CD4-positive, alpha-beta T cell treated with Interleukin-4 for 4 hours (primary cell): ENCODE measurements at regions not wholly inside any gene's neighbourhood (a gene's known extent, or its start where the extent isn't known, plus 50 kb on each side); places are given as distances from the start of the nearest gene placed in this dataset.
"Not testable (repeated sequence)": the region's sequence is repeated elsewhere in the genome, so short reads cannot be mapped to it uniquely, and the experiment has no call there.

ENCODE experiments used
- DNase-seq: peaks from one replicate; pipeline ENCODE4 v3.0.0-alpha.2; 2020

DNA sequence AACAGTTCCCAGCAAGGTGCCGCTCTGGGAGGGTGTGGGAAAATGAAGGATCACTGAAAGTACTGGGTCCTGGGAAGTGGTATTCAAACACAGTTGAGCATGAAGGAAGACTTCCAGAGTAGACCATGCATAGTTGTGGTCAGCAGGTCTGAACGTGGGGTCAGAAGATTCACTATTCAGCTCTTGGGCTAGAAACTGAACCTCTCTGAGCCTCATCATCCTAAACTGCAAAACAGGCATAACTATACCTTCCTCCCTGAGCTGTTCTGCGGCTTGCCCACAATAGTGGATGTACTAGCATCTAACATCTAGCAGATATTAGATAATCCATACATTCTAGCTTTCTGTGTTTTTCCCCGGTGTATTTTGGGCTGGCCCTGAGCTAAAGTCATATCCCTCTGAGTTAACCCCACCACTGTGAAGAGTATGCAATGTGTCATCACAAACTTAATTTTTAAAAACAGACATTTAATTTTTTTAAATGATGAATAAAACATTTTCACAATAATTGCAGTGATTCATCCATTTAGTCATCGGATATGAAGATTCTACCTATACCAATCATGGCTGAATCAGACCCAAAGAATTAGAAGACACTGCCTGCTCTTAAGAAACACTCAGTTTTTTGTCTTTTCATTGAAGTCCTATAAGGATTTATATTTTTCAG is 179.1 kb downstream of the BLID start:
- no peak for DNase-seq

DNA sequence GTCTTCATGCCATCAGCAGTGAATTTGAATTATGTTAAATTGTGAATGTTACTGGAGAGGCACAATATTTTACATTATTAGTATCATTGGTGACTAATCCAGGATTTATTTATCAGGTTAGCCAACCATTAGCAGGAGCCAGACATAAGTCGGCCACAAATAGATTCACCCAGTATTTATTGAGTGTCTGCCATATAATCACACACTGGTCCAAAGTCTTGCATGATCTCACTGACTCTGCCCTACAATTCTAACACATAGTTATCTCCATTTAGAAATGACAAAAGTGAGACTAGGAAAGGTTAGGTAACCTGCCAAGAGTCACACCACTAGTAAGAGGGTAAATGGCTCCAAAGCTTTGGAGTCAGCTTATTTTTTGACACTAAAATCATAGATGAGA is 179.6 kb downstream of the BLID start:
- DNase-seq: no peak

- DNase-seq: no peak
Measured at GRCh38 chr11:121933694-121934093, 182.3 kb downstream of the BLID start.

- no peak for DNase-seq
Measured at GRCh38 chr11:121933294-121933693, 182.7 kb downstream of the BLID start.

DNA sequence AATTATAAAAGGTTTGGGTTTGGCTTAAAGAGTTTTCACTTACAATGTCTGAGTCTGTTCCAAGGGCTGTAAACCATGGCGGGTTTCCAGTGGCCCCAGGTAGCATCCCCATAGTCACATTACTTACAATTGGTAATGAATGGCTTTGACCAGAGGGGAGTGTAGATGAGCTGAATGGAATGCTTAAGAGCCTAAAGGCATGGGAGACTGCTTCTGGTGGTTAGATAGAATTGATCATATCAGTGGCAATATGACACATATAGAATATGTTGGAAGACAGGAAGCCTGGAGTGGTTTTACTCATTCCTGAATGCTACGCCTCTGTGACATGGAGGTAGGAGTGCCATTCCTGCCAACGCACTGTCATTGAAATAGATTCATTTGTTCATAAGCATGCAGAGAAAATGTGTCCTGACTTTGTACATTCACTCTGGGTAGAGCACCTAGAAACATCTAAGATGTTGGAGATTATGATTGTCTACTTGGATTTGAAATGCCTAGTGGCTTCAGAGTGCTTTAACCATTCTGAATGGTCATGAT is 183.3 kb downstream of the BLID start:
- DNase-seq: no peak

DNA sequence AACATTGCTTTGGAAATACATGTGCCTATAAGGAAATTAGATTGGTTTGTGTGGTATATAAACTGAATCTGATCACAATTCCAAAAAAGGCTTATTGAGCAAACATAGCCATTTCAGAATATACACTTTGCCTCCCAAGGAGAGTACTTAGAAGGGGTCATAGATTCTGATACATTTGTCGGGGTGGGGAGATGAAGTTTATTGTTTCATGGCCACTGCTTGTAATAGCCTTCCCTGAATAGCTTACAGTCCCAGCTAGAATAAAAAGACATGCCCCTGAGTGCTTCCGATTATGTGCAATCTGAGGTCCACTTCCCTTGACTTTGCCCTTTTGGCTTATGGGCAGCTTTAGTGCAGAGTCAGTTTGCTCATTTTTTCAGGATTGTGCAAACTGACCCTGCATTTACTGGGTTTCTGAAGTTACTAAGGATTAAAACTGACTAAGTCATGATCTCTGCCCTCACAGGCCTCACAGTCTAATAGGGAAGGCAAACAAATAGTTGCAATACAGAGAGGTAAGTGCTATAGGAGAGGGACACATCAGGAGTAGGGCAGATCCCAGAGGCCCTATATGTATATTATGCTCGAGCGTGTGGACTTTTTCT is 184.2 kb downstream of the BLID start:
- no peak for DNase-seq

DNA sequence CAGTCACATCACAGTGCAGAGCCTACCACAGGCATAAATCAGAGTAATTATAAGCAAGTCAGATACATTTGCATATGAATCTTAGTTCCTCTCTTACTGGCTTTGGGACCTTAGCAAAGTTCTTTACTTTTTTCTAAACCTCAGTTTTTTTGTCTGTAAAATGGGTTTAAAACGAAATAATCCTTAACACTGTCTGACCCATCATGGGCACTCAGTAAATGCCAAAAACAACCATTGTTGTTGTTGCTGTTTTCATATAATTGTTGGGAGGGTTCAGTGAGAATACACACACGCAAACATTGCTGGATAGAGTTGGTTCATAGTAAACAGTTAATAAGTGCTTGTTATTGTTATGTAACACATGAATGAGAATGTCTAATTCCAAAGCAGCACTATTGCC is 184.9 kb downstream of the BLID start:
- no peak for DNase-seq

DNA sequence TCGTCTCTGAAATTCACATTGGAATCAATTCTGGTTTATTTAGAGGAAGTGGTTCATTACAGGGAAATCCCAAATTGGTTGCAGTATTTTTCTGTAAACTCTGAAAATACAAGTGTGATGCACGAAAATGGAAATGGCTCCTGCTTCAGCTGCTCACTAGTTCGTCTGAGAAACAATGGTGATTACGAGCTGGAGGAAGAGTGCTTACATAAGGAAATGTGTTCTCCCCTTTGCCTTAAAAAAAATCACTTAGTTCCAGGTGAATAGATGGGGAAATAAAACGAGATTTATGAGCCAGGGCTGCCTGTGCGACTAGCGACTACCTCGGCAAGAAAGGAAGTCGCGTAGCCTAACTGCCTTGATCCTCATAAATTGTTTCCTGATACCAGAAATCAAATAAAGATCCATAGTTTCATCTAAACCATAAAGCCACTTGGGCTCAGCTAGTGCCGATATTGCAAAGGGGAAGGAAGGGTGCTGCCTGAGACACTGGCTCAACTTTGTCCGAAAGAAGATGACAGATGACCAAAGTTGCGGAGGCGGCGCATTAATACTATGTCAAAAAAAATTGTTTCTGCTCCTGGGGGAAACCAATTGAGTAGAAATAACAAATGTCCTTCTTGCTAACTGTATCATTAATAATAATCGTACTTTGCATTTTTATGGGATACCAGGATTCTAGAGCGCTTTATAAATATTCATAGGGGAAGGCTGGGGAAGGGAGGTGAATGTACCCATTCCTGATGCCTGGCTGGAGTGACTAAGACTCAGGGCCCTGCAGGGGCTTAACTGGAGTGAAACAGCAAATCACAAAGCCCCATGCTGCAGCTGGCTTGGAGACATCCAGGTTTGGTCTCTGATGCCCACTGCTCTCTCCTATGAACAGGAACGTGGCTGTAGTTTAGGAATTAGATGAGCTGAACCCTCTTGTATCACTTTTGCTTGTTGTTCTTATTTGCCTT is 185.7 kb downstream of the BLID start:
- no peak for DNase-seq

GRCh38 chr11:121929581-121929980 is 186.4 kb downstream of the BLID start:
- DNase-seq: no peak

GRCh38 chr11:121928597-121929580 is 187.1 kb downstream of the BLID start:
- DNase-seq: no peak

GRCh38 chr11:121927789-121928188 is 188.2 kb downstream of the BLID start:
- DNase-seq: no peak

- no peak for DNase-seq
Measured at GRCh38 chr11:121927097-121927785, 188.8 kb downstream of the BLID start.

DNA sequence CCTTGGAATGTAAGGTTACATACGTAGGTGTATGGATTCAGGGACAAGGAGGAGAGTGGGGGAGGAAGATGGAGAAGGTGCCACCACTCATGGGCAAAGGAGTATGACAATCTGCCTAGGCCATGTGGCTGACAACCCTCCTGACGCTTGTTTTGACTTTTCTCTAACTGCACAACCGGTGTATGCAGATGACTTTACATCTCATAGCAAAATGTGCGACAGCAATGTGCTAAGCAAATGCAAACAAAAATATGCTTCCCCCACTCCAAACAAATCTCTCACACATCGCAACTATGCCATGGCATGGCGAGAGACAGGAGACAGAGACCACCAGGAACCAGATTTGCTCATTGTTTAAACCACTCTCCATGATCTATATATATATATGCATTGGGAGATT is 191.8 kb downstream of the BLID start:
- no peak for DNase-seq

- no peak for DNase-seq
Measured at GRCh38 chr11:121917482-121917881, 198.5 kb downstream of the BLID start.

DNA sequence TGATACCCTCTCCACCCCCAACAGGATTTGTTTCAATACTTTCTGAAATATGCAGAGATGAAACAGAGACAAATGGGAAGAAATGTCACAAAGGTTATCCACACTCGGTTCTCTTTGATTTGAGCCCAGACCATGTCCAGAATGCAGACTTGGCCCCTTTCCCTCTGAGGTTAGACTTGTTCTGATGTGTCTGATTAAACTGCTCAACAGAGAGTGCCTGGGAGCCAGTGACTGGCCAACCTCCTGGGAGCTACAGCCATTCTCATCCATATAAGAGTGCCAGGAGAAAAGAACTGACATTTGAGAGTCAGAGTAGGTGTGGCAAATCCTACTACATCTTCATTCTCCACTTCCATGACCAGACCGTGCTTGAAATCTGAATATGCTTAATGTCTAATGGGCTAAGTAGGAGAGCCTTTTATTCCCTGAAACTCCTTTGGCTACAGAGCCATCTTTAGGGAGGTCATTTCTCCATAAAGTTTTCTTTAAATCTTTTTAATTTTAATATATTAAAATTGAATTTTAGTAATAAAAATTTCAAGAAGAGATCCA is 201.4 kb downstream of the BLID start:
- DNase-seq: no peak

- no peak for DNase-seq
Measured at GRCh38 chr11:121909596-121909995, 206.4 kb downstream of the BLID start.

GRCh38 chr11:121907379-121907778 is 208.6 kb downstream of the BLID start:
- no peak for DNase-seq

DNA sequence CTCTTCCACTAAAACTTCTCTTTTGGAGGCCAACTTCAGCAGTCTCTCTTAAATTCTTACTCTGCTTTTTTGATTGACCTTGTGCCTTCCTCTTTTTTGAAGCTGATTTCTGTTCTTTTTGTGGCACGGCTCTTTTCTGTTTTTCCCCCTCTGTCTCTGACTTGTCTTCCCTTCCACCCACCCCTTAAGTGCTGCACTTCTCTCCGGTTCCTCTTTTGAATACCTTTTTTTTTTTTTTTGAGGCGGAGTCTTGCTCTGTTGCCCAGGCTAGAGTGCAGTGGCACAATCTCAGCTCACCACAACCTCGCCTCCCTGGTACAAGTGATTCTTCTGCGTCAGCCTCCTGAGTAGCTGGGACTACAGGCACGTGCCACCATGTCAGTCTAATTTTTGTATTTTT is 211.9 kb downstream of the BLID start:
- no peak for DNase-seq

DNA sequence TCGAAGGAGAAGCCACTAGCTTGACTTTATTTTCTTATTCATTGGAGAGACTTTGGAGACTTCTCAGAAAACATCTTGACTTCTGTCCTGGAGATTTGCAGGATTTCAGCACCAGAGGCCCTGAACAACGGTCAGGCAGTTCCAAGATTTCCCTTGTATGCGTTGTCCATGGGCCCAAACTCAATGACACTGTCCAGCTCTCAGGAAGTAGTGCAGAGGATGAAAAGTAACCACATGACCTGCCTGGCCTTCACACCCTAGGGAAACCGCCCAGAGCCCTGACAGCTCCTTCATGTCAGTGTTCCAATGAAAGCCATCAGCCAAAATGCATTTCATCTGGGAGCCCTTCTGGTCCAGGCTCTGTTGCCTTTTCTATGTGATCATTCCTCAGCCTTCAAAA is 214.1 kb downstream of the BLID start:
- DNase-seq: no peak

DNA sequence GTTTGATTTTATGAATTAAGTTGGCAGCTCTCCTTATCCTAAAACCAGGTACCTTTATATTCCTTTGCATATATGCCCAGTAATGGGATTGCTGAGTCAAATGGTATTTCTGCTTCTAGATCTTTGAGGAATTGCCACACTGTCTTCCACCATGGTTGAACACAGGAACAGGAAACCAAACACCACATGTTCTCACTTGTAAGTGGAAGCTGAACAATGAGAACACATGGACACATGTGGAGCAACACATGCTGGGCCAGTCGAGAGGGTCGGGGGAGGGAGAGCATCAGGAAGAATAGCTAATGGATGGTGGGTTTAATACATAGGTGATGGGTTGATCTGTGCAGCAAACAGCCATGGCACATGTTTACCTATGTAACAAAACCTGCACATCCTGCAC is 214.6 kb downstream of the BLID start:
- DNase-seq: not testable (repeated sequence)

GRCh38 chr11:121899520-121899919 is 216.5 kb downstream of the BLID start:
- no peak for DNase-seq
